ENCODE measurements at regions not wholly inside any gene's neighbourhood (a gene's known extent, or its start where the extent isn't known, plus 50 kb on each side); places are given as distances from the start of the nearest gene placed in this dataset.

DNA sequence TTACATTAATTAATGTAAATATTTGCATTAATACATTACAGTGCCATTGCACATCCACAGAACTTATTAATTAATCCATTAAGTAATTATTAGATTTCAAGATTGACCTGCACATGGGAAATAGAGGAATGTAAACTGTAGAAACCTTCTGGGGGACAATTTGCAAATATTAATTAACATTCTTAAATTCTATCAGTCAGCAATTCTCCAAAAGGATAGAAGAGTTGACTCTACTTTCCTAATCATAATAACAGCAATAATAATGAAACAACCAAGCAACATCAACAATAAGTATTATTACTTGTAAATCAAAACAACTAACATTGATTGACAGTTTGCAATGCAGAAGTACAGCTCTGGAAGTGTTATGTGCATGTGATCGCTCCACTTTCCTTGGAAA lies 281.6 kb upstream of the CRIM1 start:
- H3K4me3 ChIP-seq (ENCODE audit: extremely low read depth in 1 of 4, insufficient read depth in 2 of 4, low read depth in 3 of 4, low read length in 4 of 4), result no peak overlapping the region
- FAIRE-seq (no peak), DNase-seq (ENCODE audit: low read depth in 1 of 2, low spot score in 2 of 2) (no peak)
- H3K79me2 ChIP-seq (ENCODE audit: control insufficient read depth in 1 of 2, insufficient read depth in 2 of 2, low read length in 2 of 2), result no peaks in the 10 kb centered on the region
- H2BK20ac ChIP-seq (ENCODE audit: low read length), result no peak overlapping the region
- ChIA-PET CTCF (ENCODE audit: partially characterized antibody) (no interaction called here), POLR2A (ENCODE audit: partially characterized antibody) (no interaction called here)
- no peak overlapping the region for H3K56ac ChIP-seq (replicated peaks; ENCODE audit: insufficient read length, low read depth, low read length)
- no peaks in the 10 kb centered on the region for H3K27me3 ChIP-seq (replicated peaks in 1 of 4; ENCODE audit: control insufficient read depth in 3 of 4, extremely low read depth in 1 of 4, insufficient read depth in 3 of 4, low read length in 3 of 4)
- H3K14ac ChIP-seq (ENCODE audit: insufficient read length), result no peak overlapping the region
- H2BK120ac ChIP-seq (replicated peaks; ENCODE audit: low read depth, low read length), result no peak overlapping the region
- no peak overlapping the region for H2BK15ac ChIP-seq (ENCODE audit: low read length)
- H3K4me2 ChIP-seq (ENCODE audit: insufficient read depth in 1 of 2, low read depth in 2 of 2, low read length in 2 of 2), result no peak overlapping the region
- H4K5ac ChIP-seq (ENCODE audit: insufficient read length, low read depth, low read length), result no peak overlapping the region
- no peaks in the 10 kb centered on the region; the same call in 1 of the 2 replicates for H3K23me2 ChIP-seq (ENCODE audit: low read depth, low read length)
- no peak overlapping the region for H3K18ac ChIP-seq (ENCODE audit: extremely low read depth, low read length)
- 0% methylated on average over 1 of the region's 1 CpG; no CpG with 5 or more reads in 1 of the 2 experiments for WGBS, 2 experiments (ENCODE audit: extremely low coverage in 1 of 2, insufficient coverage in 1 of 2, insufficient read length in 1 of 2, insufficient replicate concordance in 2 of 2, low coverage in 1 of 2, low lambda C conversion rate in 2 of 2, missing lambda C conversion rate in 1 of 2)
- H3K4ac ChIP-seq (replicated peaks; ENCODE audit: insufficient read length, low read depth, low read length), result no peak overlapping the region
- H3K9me3 ChIP-seq (ENCODE audit: insufficient read depth in 2 of 2, low read depth in 1 of 2, low read length in 1 of 2), result no peaks in the 10 kb centered on the region
- H3K9ac ChIP-seq (replicated peaks in 1 of 4; ENCODE audit: extremely low read depth in 1 of 4, low read depth in 3 of 4, low read length in 3 of 4), result no peak overlapping the region
- H3K27ac ChIP-seq (ENCODE audit: low read depth, low read length), result no peak overlapping the region
- no peaks in the 10 kb centered on the region for H3K79me1 ChIP-seq (ENCODE audit: low read depth, low read length)
- no peak overlapping the region for H2AK5ac ChIP-seq (ENCODE audit: low read depth, low read length)
- H2BK5ac ChIP-seq (ENCODE audit: low read depth, low read length), result no peak overlapping the region
- no peak overlapping the region for H4K91ac ChIP-seq (replicated peaks; ENCODE audit: insufficient read length, low read length)
- no peak overlapping the region for H4K8ac ChIP-seq (ENCODE audit: extremely low read depth, insufficient read depth, low read length)
- H2AFZ ChIP-seq (ENCODE audit: low read length), result no peak overlapping the region
- no peaks in the 10 kb centered on the region for H4K20me1 ChIP-seq (replicated peaks in 1 of 2; ENCODE audit: control insufficient read depth in 1 of 2, insufficient read depth in 2 of 2, low read length in 2 of 2)
- H3K36me3 ChIP-seq (ENCODE audit: control insufficient read depth in 2 of 4, insufficient read depth in 4 of 4, low read length in 3 of 4), result no peaks in the 10 kb centered on the region
- no peak overlapping the region for H3K23ac ChIP-seq (ENCODE audit: insufficient read length)
- H2BK12ac ChIP-seq (ENCODE audit: low read depth, low read length), result no peak overlapping the region
- no peaks in the 10 kb centered on the region for H3K4me1 ChIP-seq (replicated peaks in 1 of 4; ENCODE audit: control insufficient read depth in 3 of 4, insufficient read depth in 4 of 4, low read length in 3 of 4)
- TF ChIP-seq CBX8 (IDR thresholded peaks at IDR 0.05; ENCODE audit: borderline replicate concordance, low read depth, low read length) (no peak), BACH1 (IDR thresholded peaks at IDR 0.05; ENCODE audit: low read length) (no peak), SP1 (IDR thresholded peaks at IDR 0.05; ENCODE audit: low read depth, low read length) (no peak), ZNF274 (IDR thresholded peaks at IDR 0.05; ENCODE audit: borderline replicate concordance, extremely low read depth, low read length) (no peak), CEBPB (IDR thresholded peaks at IDR 0.05; ENCODE audit: low read depth, low read length) (no peak), HDAC6 (IDR thresholded peaks at IDR 0.05; ENCODE audit: low read depth, low read length) (no peak), EGR1 (IDR thresholded peaks at IDR 0.05; ENCODE audit: borderline replicate concordance, low read depth, low read length) (no peak)

Data from H1 (cell line).